ENCODE measurements at regions not wholly inside any gene's neighbourhood (a gene's known extent, or its start where the extent isn't known, plus 50 kb on each side); places are given as distances from the start of the nearest gene placed in this dataset.
A peak's percentile ranks its signal among the peaks of the same experiment; 100 is the strongest.

GRCh38 chr20:40977218-40977617 lies 51.4 kb upstream of the TOP1 start:
- peaks cover 16% of the 10 kb centered on the region for H3K4me1 Mint-ChIP-seq (ENCODE audit: insufficient read depth, unreplicated experiment)

GRCh38 chr20:40978761-40979160 lies 49.9 kb upstream of the TOP1 start:
- no peak for TF ChIP-seq CTCF (IDR thresholded peaks at IDR 0.05; ENCODE audit: unreplicated experiment)
- no peak overlapping the region for H3K27ac Mint-ChIP-seq (ENCODE audit: low read depth, unreplicated experiment)
- no peaks in the 10 kb centered on the region for H3K36me3 Mint-ChIP-seq (ENCODE audit: insufficient read depth, unreplicated experiment)
- intact Hi-C loops (cut with micrococcal nuclease) = no loop called here
- CTCF ChIA-PET = interaction anchor here (0.5 to 21.6 kb wide), 8 partner anchors 12 to 1710 kb away, joined by 3 to 616 read pairs (median 4); no protein-coding TSS in a partner anchor
- peaks cover 16% of the 10 kb centered on the region for H3K4me1 Mint-ChIP-seq (ENCODE audit: insufficient read depth, unreplicated experiment)
- H3K27me3 Mint-ChIP-seq (ENCODE audit: insufficient read depth, unreplicated experiment) = no peaks in the 10 kb centered on the region
- H3K4me3 Mint-ChIP-seq (ENCODE audit: unreplicated experiment) = no peak overlapping the region
- peaks cover 30% of the 10 kb centered on the region for H3K9me3 Mint-ChIP-seq (ENCODE audit: unreplicated experiment)
- BruUV-seq (replicated peaks) = no TSS peak
- POLR2A ChIA-PET = interaction anchor here (0.7 to 1.9 kb wide), 9 partner anchors 10 to 289 kb away, joined by 3 to 5 read pairs (median 4); no protein-coding TSS in a partner anchor
- DNase-seq (ENCODE audit: unreplicated experiment) = peak; percentile 47

More at GRCh38 chr20:40977218-40977617, 51.4 kb upstream of the TOP1 start:
- ChIA-PET CTCF (interaction anchor here (0.6 to 21.6 kb wide), 6 partner anchors 11 to 133 kb away, joined by 3 to 616 read pairs (median 42); no protein-coding TSS in a partner anchor), POLR2A (interaction anchor here (1.0 to 1.8 kb wide), 3 partner anchors 11 to 111 kb away, joined by 3 to 5 read pairs (median 4); no protein-coding TSS in a partner anchor)
- intact Hi-C loops (cut with micrococcal nuclease) = no loop called here
- no peak for DNase-seq (ENCODE audit: unreplicated experiment)
- no peak overlapping the region for H3K27ac Mint-ChIP-seq (ENCODE audit: low read depth, unreplicated experiment)
- H3K9me3 Mint-ChIP-seq (ENCODE audit: unreplicated experiment) = peaks cover 30% of the 10 kb centered on the region
- H3K4me3 Mint-ChIP-seq (ENCODE audit: unreplicated experiment) = no peak overlapping the region
- no TSS peak for BruUV-seq (replicated peaks)
- no peaks in the 10 kb centered on the region for H3K36me3 Mint-ChIP-seq (ENCODE audit: insufficient read depth, unreplicated experiment)
- TF ChIP-seq CTCF (IDR thresholded peaks at IDR 0.05; ENCODE audit: unreplicated experiment) = no peak
- H3K27me3 Mint-ChIP-seq (ENCODE audit: insufficient read depth, unreplicated experiment) = no peaks in the 10 kb centered on the region
